HL-60 (cell line): ENCODE measurements at regions not wholly inside any gene's neighbourhood (a gene's known extent, or its start where the extent isn't known, plus 50 kb on each side); places are given as distances from the start of the nearest gene placed in this dataset.

Source experiments
- CTCF ChIP-seq: IDR thresholded peaks from one replicate; pipeline ENCODE4 v1.5.1; 2011; ENCODE audit warnings: low read length, control low read depth, inconsistent platforms; ENCODE audit not compliant: insufficient read depth
- POLR2AphosphoS5 ChIP-seq: IDR thresholded peaks from 2 replicates; pipeline ENCODE4 v1.6.1; 2012; ENCODE audit warnings: low read depth
- REST ChIP-seq: IDR thresholded peaks from 2 replicates; pipeline ENCODE4 v1.6.1; 2012; ENCODE audit warnings: low read depth; ENCODE audit not compliant: insufficient replicate concordance
- SPI1 ChIP-seq: IDR thresholded peaks from 2 replicates; pipeline ENCODE4 v1.6.1; 2012; ENCODE audit warnings: low read depth, mild to moderate bottlenecking, borderline replicate concordance

- no peak for TF ChIP-seq CTCF
- no peak for TF ChIP-seq POLR2AphosphoS5
- TF ChIP-seq REST, result no peak
- no peak for TF ChIP-seq SPI1
Measured at GRCh38 chr6:94623586-94623985, 953.7 kb upstream of the MANEA start.
